HCT116 (cell line): ENCODE measurements at regions not wholly inside any gene's neighbourhood (a gene's known extent, or its start where the extent isn't known, plus 50 kb on each side); places are given as distances from the start of the nearest gene placed in this dataset.
"Not testable (repeated sequence)": the region's sequence is repeated elsewhere in the genome, so short reads cannot be mapped to it uniquely, and the experiment has no call there.

Source experiments
- ATAC-seq: fragments of 200-7000 bp; cut with Tn5 transposase; 2 replicates; pipeline ENCODE4 v1.9.1; 2020; ENCODE audit warnings: mild to moderate bottlenecking, moderate library complexity
- BruUV-seq: library from RNA; stranded (reverse); fragments of 400-500 nt; replicated peaks from 2 replicates; lab custom pipeline; 2021; lab: Mats Ljungman, UMichigan
- CTCF ChIA-PET: fragments of 300-600 bp; sonication (Branson Sonifier 250); formaldehyde crosslinking; loops from one replicate; lab custom pipeline; 2021; ENCODE audit warnings: antibody characterized with exemption; lab: Charles Lee
- POLR2A ChIA-PET: fragments of 300-600, 350-600 bp; sonication (Branson Sonifier 250); formaldehyde crosslinking; loops from one replicate; lab custom pipeline; 2021; ENCODE audit warnings: antibody characterized with exemption; lab: Charles Lee
- RAD21 ChIA-PET, 2 experiments: fragments of 300-600 bp; sonication (Branson Sonifier 250); formaldehyde crosslinking; loops; one replicate each; lab custom pipeline; 2023; ENCODE audit warnings: low total read pairs in 2 of 2; ENCODE audit not compliant: uncharacterized antibody in 2 of 2, unreplicated experiment in 2 of 2, low non-redundant PET in 1 of 2; lab: Charles Lee
- DNase-seq: peaks from one replicate; pipeline ENCODE4 v3.0.0-alpha.2; 2010; ENCODE audit warnings: low read depth, low spot score
- H2AFZ ChIP-seq: fragments of 200-600 bp; shearing (Covaris generic), sonication (generic); 2 replicates; pipeline ENCODE4 v1.6.1; 2017; ENCODE audit warnings: low read depth, mixed run types, mixed read lengths, antibody characterized with exemption, low read length; ENCODE audit not compliant: poor library complexity, severe bottlenecking
- H3K27ac ChIP-seq: 2 replicates; pipeline ENCODE4 v1.5.1; 2012; ENCODE audit warnings: low read depth, low read length
- H3K27me3 ChIP-seq: fragments of 200-600 bp; sonication (generic); 2 replicates; pipeline ENCODE4 v1.6.1; 2016; ENCODE audit warnings: mixed run types, low read length, mixed read lengths; ENCODE audit not compliant: insufficient read depth
- H3K36me3 ChIP-seq, 2 experiments: fragments of 200-500 bp in 1 of 2; fragments of 200-600 bp in 1 of 2; sonication (Bioruptor generic) in 1 of 2; sonication (generic) in 1 of 2; 2 replicates each; pipeline versions ENCODE4 v1.5.1 to v1.6.1; 2014 to 2016; ENCODE audit warnings: low read length in 2 of 2, inconsistent platforms in 1 of 2, mixed read lengths in 1 of 2, mixed run types in 1 of 2; ENCODE audit not compliant: insufficient read depth in 2 of 2, control insufficient read depth in 1 of 2
- H3K4me1 ChIP-seq, 2 experiments: fragments of 200-600 bp in 1 of 2; sonication (generic) in 1 of 2; 2 replicates each; pipeline versions ENCODE4 v1.5.1 to v1.6.1; 2012 to 2017; ENCODE audit warnings: low read length in 2 of 2, inconsistent platforms in 1 of 2, mild to moderate bottlenecking in 1 of 2, mixed read lengths in 1 of 2, mixed run types in 1 of 2, moderate library complexity in 1 of 2; ENCODE audit not compliant: insufficient read depth in 2 of 2, control insufficient read depth in 1 of 2
- H3K4me2 ChIP-seq: fragments of 200-600 bp; sonication (generic); 2 replicates; pipeline ENCODE4 v1.6.1; 2017; ENCODE audit warnings: mixed run types, low read length, mixed read lengths
- H3K4me3 ChIP-seq, 2 experiments: fragments of 200-600 bp in 1 of 2; sonication (generic) in 1 of 2; replicated peaks in 1 of 2; 2 replicates each; pipeline ENCODE4 v1.5.1; 2011 to 2016; ENCODE audit warnings: low read length in 2 of 2, control low read depth in 1 of 2, low read depth in 1 of 2, mild to moderate bottlenecking in 1 of 2, mixed read lengths in 1 of 2, mixed run types in 1 of 2
- H3K79me2 ChIP-seq: fragments of 200-600 bp; sonication (generic); 2 replicates; pipeline ENCODE4 v1.6.1; 2017; ENCODE audit warnings: mild to moderate bottlenecking, mixed run types, low read length, moderate library complexity, mixed read lengths; ENCODE audit not compliant: insufficient read depth
- H3K9ac ChIP-seq: fragments of 200-600 bp; sonication (generic); 2 replicates; pipeline ENCODE4 v1.6.1; 2016; ENCODE audit warnings: low read length, mixed read lengths
- H3K9me2 ChIP-seq: fragments of 200-600 bp; sonication (generic), shearing (Covaris generic); 2 replicates; pipeline ENCODE4 v1.6.1; 2017; ENCODE audit warnings: mixed run types, mild to moderate bottlenecking, moderate library complexity; ENCODE audit not compliant: insufficient read depth
- H3K9me3 ChIP-seq, 2 experiments: fragments of 200-500 bp in 1 of 2; fragments of 200-600 bp in 1 of 2; sonication (Bioruptor generic) in 1 of 2; sonication (generic) in 1 of 2; 2 replicates each; pipeline ENCODE4 v1.6.1; 2014 to 2017; ENCODE audit warnings: low read length in 2 of 2, mixed read lengths in 2 of 2, inconsistent platforms in 1 of 2, low read depth in 1 of 2, mild to moderate bottlenecking in 1 of 2, mixed run types in 1 of 2, moderate library complexity in 1 of 2; ENCODE audit not compliant: control insufficient read depth in 1 of 2, insufficient read depth in 1 of 2
- H4K20me1 ChIP-seq: fragments of 200-600 bp; sonication (generic), shearing (Covaris generic); 2 replicates; pipeline ENCODE4 v1.6.1; 2017; ENCODE audit warnings: mixed run types, mild to moderate bottlenecking, moderate library complexity; ENCODE audit not compliant: insufficient read depth
- ATF3 ChIP-seq: IDR thresholded peaks from 2 replicates; pipeline ENCODE4 v1.6.1; 2012
- CEBPB ChIP-seq: IDR thresholded peaks from 2 replicates; pipeline ENCODE4 v1.6.1; 2012; ENCODE audit warnings: low read depth
- CTCF ChIP-seq, 3 experiments: fragments of 200-600 bp in 1 of 3; sonication (generic) in 1 of 3; IDR thresholded peaks in 2 of 3; conservative IDR thresholded peaks in 1 of 3; 2 replicates each; pipeline ENCODE4 v1.5.1; 2012 to 2017; ENCODE audit warnings: low read depth in 2 of 3, low read length in 2 of 3, antibody characterized with exemption in 1 of 3, borderline replicate concordance in 1 of 3, control low read depth in 1 of 3, mild to moderate bottlenecking in 1 of 3, mixed read lengths in 1 of 3, mixed run types in 1 of 3, moderate library complexity in 1 of 3; ENCODE audit not compliant: insufficient read depth in 1 of 3
- ELF1 ChIP-seq: IDR thresholded peaks from 2 replicates; pipeline ENCODE4 v1.6.1; 2012; ENCODE audit warnings: low read depth, borderline replicate concordance
- EZH2phosphoT487 ChIP-seq: fragments of 200-600 bp; IDR thresholded peaks from 2 replicates; pipeline ENCODE4 v1.6.1; 2018; ENCODE audit warnings: antibody characterized with exemption, borderline replicate concordance
- JUND ChIP-seq: IDR thresholded peaks from 2 replicates; pipeline ENCODE4 v1.6.1; 2012
- MAX ChIP-seq: IDR thresholded peaks from 2 replicates; pipeline ENCODE4 v1.6.1; 2012
- POLR2AphosphoS5 ChIP-seq: IDR thresholded peaks from 2 replicates; pipeline ENCODE4 v1.6.1; 2011; ENCODE audit warnings: mild to moderate bottlenecking, low read depth, low read length, moderate library complexity
- RAD21 ChIP-seq: IDR thresholded peaks from 2 replicates; pipeline ENCODE4 v1.6.1; 2012; ENCODE audit warnings: low read depth, mild to moderate bottlenecking
- REST ChIP-seq: IDR thresholded peaks from 2 replicates; pipeline ENCODE4 v1.6.1; 2012; ENCODE audit warnings: low read depth
- SRF ChIP-seq: IDR thresholded peaks from 2 replicates; pipeline ENCODE4 v1.6.1; 2012; ENCODE audit warnings: low read depth
- YY1 ChIP-seq: IDR thresholded peaks from 2 replicates; pipeline ENCODE4 v1.6.1; 2011; ENCODE audit warnings: low read length, low read depth, moderate library complexity, mild to moderate bottlenecking; ENCODE audit not compliant: insufficient replicate concordance; ENCODE audit errors: extremely low read depth
- ZFX ChIP-seq: fragments of 450-650 bp; IDR thresholded peaks from 2 replicates; pipeline ENCODE4 v1.6.1; 2017
- ZNF274 ChIP-seq: fragments of 200-500 bp; sonication (Bioruptor generic); IDR thresholded peaks from 2 replicates; pipeline ENCODE4 v1.6.1; 2014; ENCODE audit warnings: mild to moderate bottlenecking, low read depth, low read length, inconsistent platforms
- intact Hi-C: fragments of 100-400 bp; cut with micrococcal nuclease; formaldehyde crosslinking; loops from 2 replicates; pipeline ENCODE4 v1.10.0; 2022

GRCh38 chr12:131646444-131646843 lies 64.4 kb upstream of the SFSWAP start:
- TF ChIP-seq REST: peak; percentile 33; the same call in 1 of the 2 replicates
- TF ChIP-seq, all 23 proteins: peak for 1; not testable (repeated sequence) for 22
- H3K9ac ChIP-seq, H3K27ac ChIP-seq, H3K9me2 ChIP-seq, BruUV-seq, H3K36me3 ChIP-seq, intact Hi-C loops, H2AFZ ChIP-seq, DNase-seq, H4K20me1 ChIP-seq, H3K4me2 ChIP-seq, CTCF ChIA-PET, H3K9me3 ChIP-seq, H3K4me3 ChIP-seq, H3K4me1 ChIP-seq, H3K79me2 ChIP-seq, POLR2A ChIA-PET, RAD21 ChIA-PET: not testable (repeated sequence)
- peak; percentile 80 for ATAC-seq
- peaks cover 14% of the 10 kb centered on the region for H3K27me3 ChIP-seq

GRCh38 chr12:131647667-131648066 lies 63.2 kb upstream of the SFSWAP start:
- Histone ChIP-seq H3K4me2 (no peak overlapping the region), H4K20me1 (no peaks in the 10 kb centered on the region), H3K27me3 (peaks cover 20% of the 10 kb centered on the region), H3K9me2 (no peaks in the 10 kb centered on the region), H3K4me1 (no peaks in the 10 kb centered on the region), H2AFZ (no peak overlapping the region), H3K36me3 (no peaks in the 10 kb centered on the region), H3K4me3 (no peak overlapping the region), H3K79me2 (no peaks in the 10 kb centered on the region), H3K9ac (no peak overlapping the region), H3K9me3 (no peaks in the 10 kb centered on the region), H3K27ac (no peak overlapping the region)
- no peak for DNase-seq
- intact Hi-C loops: no loop called here
- BruUV-seq: no TSS peak
- ChIA-PET RAD21 (no interaction called here), POLR2A (no interaction called here), CTCF (no interaction called here)
- ATAC-seq: no peak
- TF ChIP-seq JUND: no peak
- no peak for TF ChIP-seq CTCF (IDR thresholded peaks at IDR 0.05 in 2 of 3, conservative IDR thresholded peaks at IDR 0.05 in 1 of 3; ENCODE audit: borderline replicate concordance in 1 of 3, insufficient read depth in 1 of 3, low read depth in 2 of 3, low read length in 2 of 3)
- TF ChIP-seq EZH2phosphoT487: no peak
- no peak for TF ChIP-seq POLR2AphosphoS5
- no peak for TF ChIP-seq SRF
- no peak for TF ChIP-seq ELF1
- TF ChIP-seq CEBPB: no peak
- no peak for TF ChIP-seq RAD21
- no peak for TF ChIP-seq YY1
- TF ChIP-seq ZNF274: no peak
- TF ChIP-seq MAX: no peak
- no peak for TF ChIP-seq ATF3
- TF ChIP-seq ZFX: no peak
